AG09309 (cell line): ENCODE measurements at regions not wholly inside any gene's neighbourhood (a gene's known extent, or its start where the extent isn't known, plus 50 kb on each side); places are given as distances from the start of the nearest gene placed in this dataset.

Experiments
- DNase-seq: peaks from one replicate; pipeline ENCODE4 v3.0.0-alpha.2; 2010; ENCODE audit warnings: low read depth
- H3K4me3 ChIP-seq: 2 replicates; pipeline ENCODE4 v1.5.1; 2011; ENCODE audit warnings: mild to moderate bottlenecking, low read depth, low read length, moderate library complexity; ENCODE audit not compliant: control insufficient read depth
- TF ChIP-seq, protein P1 (sequence below): IDR thresholded peaks from 2 replicates; pipeline ENCODE4 v1.5.1; 2011; ENCODE audit warnings: mild to moderate bottlenecking, low read depth, low read length, inconsistent platforms; ENCODE audit not compliant: insufficient read depth, control insufficient read depth; ENCODE audit errors: missing control alignments

DNA sequence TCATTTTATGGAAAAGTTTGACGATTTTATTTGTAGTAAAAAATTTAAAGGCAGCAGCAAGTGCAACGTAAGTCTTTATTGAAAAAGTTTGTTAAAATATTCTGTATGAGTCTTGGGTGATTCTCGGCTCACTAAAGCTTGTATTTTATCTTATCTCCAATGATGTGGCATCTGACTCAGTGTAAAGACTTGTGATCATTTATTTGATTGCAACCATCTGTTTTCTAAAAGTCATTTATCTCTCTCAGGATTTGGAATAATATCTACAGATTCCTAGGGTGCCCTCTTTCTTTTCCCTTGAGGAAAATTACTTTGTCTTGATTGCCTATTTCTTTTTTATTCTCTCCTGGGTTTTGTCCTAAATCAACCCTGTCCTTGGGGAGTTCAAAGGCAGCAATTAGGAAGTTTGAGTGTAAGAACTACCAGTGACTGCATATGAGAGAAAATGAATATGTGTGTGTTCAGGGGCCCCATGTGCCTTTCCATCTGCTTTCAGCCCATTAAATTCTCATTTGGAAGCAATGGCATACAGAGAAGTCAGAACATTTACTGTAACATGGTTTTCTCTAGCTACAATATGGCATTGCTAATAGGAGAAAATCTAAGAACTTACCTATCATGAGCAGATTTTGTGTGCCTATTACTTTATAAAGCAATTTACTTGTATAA is 575.0 kb upstream of the CHRM3 start:
- TF ChIP-seq, protein P1, sequence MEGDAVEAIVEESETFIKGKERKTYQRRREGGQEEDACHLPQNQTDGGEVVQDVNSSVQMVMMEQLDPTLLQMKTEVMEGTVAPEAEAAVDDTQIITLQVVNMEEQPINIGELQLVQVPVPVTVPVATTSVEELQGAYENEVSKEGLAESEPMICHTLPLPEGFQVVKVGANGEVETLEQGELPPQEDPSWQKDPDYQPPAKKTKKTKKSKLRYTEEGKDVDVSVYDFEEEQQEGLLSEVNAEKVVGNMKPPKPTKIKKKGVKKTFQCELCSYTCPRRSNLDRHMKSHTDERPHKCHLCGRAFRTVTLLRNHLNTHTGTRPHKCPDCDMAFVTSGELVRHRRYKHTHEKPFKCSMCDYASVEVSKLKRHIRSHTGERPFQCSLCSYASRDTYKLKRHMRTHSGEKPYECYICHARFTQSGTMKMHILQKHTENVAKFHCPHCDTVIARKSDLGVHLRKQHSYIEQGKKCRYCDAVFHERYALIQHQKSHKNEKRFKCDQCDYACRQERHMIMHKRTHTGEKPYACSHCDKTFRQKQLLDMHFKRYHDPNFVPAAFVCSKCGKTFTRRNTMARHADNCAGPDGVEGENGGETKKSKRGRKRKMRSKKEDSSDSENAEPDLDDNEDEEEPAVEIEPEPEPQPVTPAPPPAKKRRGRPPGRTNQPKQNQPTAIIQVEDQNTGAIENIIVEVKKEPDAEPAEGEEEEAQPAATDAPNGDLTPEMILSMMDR, result no peak
- H3K4me3 ChIP-seq, result no peak overlapping the region
- peak; percentile 25 for DNase-seq

DNA sequence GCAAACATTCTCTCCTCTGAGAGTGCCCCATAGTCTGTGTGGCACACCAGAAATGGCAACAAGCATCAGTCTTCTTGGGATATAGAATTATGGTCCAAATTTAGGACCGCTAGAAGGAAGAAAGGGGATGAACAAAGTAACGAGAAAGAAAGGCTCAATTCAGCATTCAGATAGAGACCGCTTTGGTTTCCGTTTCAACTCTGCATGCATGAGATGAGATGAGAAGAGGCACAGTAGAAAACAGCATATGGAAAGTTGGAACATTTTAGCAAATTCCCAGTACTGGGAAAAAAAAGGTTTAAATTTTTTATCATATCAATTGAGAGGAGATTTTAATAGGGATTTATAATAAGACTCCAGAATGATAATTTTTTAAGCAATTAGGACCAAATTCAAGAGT is 595.5 kb upstream of the CHRM3 start:
- TF ChIP-seq, protein P1, result no peak
- DNase-seq, result no peak
- no peak overlapping the region for H3K4me3 ChIP-seq

DNA sequence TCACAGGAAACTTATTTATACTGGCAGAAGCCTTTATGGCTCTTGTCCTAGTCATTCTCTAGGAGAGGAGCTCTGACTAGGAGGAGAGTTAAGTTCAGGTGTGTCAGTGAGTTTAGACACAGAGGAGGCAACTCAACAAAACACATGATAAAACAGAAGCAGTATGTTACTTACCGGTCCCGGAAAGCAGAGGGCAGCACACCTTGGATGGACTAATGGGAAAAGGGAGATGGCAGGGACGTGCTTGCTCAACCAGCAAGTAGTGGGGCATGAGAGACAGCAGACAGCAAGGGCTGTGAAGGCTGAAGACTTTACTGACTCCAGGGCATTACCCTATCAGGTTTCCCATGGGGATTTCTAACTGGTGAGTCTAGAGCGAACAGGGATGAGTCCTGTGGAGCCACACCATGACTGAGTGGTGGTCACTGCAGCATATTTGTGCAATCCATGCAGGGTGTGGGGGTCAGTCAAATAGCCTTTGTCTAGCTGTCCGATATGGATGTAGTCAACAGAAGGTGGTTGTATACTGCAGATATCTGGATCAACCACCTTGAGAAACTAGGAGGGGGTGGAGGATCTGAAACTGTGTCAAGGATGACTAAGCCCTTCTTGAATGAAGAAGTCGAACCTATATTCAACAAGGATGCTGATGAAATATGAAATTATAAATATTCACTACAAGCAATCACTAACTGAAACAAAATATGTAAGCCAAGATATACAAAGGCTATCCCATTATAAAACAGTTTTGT is 596.3 kb upstream of the CHRM3 start:
- TF ChIP-seq, protein P1, result no peak
- H3K4me3 ChIP-seq, result no peak overlapping the region
- no peak for DNase-seq

DNA sequence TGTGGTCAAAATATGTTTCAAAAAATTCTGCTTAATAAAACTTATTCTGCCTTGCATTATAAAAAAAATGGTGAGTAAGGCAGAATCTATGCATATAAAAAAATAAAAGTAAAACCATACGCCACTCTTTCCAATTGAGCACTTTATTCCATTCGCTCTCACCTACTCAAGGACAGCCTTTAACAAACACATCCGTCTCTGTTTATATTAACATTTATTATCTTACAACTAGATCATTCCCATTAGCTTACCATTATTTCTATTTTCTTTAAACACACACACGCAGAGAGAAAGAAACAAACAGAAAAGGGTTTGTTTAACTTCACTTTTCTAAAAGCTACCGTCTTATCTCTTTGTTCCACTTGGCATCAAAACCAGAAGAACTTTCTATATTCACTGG is 598.9 kb upstream of the CHRM3 start:
- DNase-seq, result no peak
- H3K4me3 ChIP-seq, result no peak overlapping the region
- TF ChIP-seq, protein P1, result no peak

DNA sequence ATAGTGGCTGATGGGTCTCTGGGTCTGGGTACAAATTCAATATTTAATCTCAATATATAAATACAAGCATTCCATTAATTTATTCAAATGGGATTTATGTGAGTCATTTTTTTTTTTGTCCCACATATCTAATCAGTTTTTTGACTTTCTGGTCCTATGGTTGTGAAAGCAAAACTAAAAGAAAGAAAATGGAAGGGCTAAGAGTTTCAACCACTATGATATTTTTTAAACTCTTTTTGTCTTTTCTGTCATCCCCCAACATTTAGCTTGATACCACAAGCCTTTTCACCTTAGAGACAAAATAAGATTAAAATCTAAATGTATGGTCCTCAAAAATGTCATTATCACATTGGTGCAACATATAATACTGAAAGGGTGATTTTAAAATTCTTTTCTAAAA is 602.7 kb upstream of the CHRM3 start:
- TF ChIP-seq, protein P1, result no peak
- no peak for DNase-seq
- H3K4me3 ChIP-seq, result no peak overlapping the region

DNA sequence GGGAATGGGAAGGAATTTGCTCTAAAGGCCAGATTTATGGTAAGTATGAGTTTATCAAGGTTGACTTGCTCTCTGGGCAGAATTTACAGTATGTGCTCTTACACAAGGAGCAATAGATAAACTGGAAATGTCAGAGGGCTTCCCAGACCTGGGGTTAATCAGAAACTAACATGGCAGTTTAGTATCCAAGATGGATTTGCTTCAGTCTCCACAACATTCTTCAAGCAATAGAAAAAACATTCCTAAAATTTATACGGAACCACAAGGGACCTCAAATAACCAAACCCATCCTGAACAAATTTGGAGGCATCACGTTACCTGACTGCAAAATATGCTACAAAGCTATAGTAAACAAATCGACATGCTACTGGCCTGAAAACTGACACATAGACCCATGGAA is 606.7 kb upstream of the CHRM3 start:
- TF ChIP-seq, protein P1, result no peak
- H3K4me3 ChIP-seq, result no peak overlapping the region
- no peak for DNase-seq

DNA sequence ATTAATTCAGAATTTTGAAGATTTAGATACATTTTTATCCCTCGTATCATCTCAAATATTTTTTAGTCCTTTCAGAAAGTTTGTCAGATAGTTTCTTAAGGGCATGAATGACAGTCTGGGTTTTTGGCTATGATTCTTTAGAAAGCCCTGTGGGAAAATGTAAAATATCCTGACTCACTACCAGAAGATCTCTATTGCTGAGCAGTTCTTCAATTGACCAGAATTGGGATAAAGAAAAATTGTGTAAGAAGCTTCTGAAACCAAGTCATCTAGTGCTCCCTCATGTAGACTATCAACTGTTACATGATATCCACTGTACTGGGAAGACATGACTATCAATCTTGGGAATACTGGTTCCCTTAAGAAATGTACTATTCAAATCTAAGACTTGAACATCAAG is 608.3 kb upstream of the CHRM3 start:
- DNase-seq, result peak; percentile 11
- H3K4me3 ChIP-seq, result no peak overlapping the region
- TF ChIP-seq, protein P1, result no peak
